ENCODE measurements at regions not wholly inside any gene's neighbourhood (a gene's known extent, or its start where the extent isn't known, plus 50 kb on each side); places are given as distances from the start of the nearest gene placed in this dataset.

- TF ChIP-seq ZNF677 (tag by site-specific recombination; IDR thresholded peaks at IDR 0.05), result no peak
- peak; percentile 38; the same call in 1 of the 2 replicates for TF ChIP-seq EGR2 (tag by site-specific recombination; IDR thresholded peaks at IDR 0.05; ENCODE audit: low read depth)
- Histone ChIP-seq H3K36me3 (ENCODE audit: control insufficient read depth in 2 of 2, insufficient read depth in 1 of 2, low read length in 2 of 2) (peaks cover 0 to 8% of the 10 kb centered on the region in 2 experiments; a peak in 1 of 3 replicates), H3K4me1 (ENCODE audit: control insufficient read depth, insufficient read depth, low read length) (no peaks in the 10 kb centered on the region), H3K9me3 (ENCODE audit: control insufficient read depth, insufficient read depth, low read depth, low read length) (no peaks in the 10 kb centered on the region), H3K4me3 (ENCODE audit: low read depth, low read length) (no peak overlapping the region), H3K27ac (ENCODE audit: extremely low read depth, low read depth, low read length) (no peak overlapping the region)
- POLR2A ChIA-PET, result no interaction called here
- CTCF ChIA-PET, result no interaction called here
Measured at GRCh38 chr11:71108013-71108865, 144.1 kb downstream of the SHANK2 start.

GRCh38 chr11:71106671-71107070 lies 145.7 kb downstream of the SHANK2 start:
- Histone ChIP-seq H3K4me3 (ENCODE audit: low read depth, low read length) (no peak overlapping the region), H3K36me3 (ENCODE audit: control insufficient read depth in 2 of 2, insufficient read depth in 1 of 2, low read length in 2 of 2) (peaks cover 0 to 8% of the 10 kb centered on the region in 2 experiments; a peak in 1 of 3 replicates), H3K4me1 (ENCODE audit: control insufficient read depth, insufficient read depth, low read length) (no peaks in the 10 kb centered on the region), H3K27ac (ENCODE audit: extremely low read depth, low read depth, low read length) (no peak overlapping the region), H3K9me3 (ENCODE audit: control insufficient read depth, insufficient read depth, low read depth, low read length) (no peaks in the 10 kb centered on the region)
- CTCF ChIA-PET, result no interaction called here
- POLR2A ChIA-PET, result no interaction called here
- no peak for TF ChIP-seq ZBTB11 (tag by site-specific recombination; conservative IDR thresholded peaks at IDR 0.05; ENCODE audit: low read depth)
- TF ChIP-seq ZNF843 (tag by site-specific recombination; IDR thresholded peaks at IDR 0.05), result no peak
- no peak for TF ChIP-seq ZNF121 (tag by site-specific recombination; IDR thresholded peaks at IDR 0.05)
- no peak for TF ChIP-seq ZNF341 (tag by site-specific recombination; IDR thresholded peaks at IDR 0.05; ENCODE audit: low read depth)
- no peak for TF ChIP-seq ZNF701 (tag by site-specific recombination; IDR thresholded peaks at IDR 0.05)
- TF ChIP-seq ZNF600 (tag by site-specific recombination; IDR thresholded peaks at IDR 0.05), result no peak
- TF ChIP-seq ZBTB8A (tag by site-specific recombination; IDR thresholded peaks at IDR 0.05), result no peak

- ChIA-PET CTCF (no interaction called here), POLR2A (no interaction called here)
- no peaks in the 10 kb centered on the region for H3K4me1 ChIP-seq (ENCODE audit: control insufficient read depth, insufficient read depth, low read length)
- no peak overlapping the region for H3K27ac ChIP-seq (ENCODE audit: extremely low read depth, low read depth, low read length)
- no peak overlapping the region for H3K4me3 ChIP-seq (ENCODE audit: low read depth, low read length)
- H3K36me3 ChIP-seq (ENCODE audit: control insufficient read depth in 2 of 2, insufficient read depth in 1 of 2, low read length in 2 of 2), result no peaks in the 10 kb centered on the region
- no peak for TF ChIP-seq SCRT1 (tag by site-specific recombination; IDR thresholded peaks at IDR 0.05; ENCODE audit: borderline replicate concordance)
- TF ChIP-seq ZIC2 (tag by site-specific recombination; IDR thresholded peaks at IDR 0.05), result 0 out of 2 replicates have a peak, but pooled peaks have one; percentile 21
- TF ChIP-seq ZNF837 (tag by site-specific recombination; IDR thresholded peaks at IDR 0.05), result no peak
- no peaks in the 10 kb centered on the region for H3K9me3 ChIP-seq (ENCODE audit: control insufficient read depth, insufficient read depth, low read depth, low read length)
Measured at GRCh38 chr11:71103266-71103665, 149.1 kb downstream of the SHANK2 start.

- H3K4me1 ChIP-seq (ENCODE audit: control insufficient read depth, insufficient read depth, low read length), result no peaks in the 10 kb centered on the region
- ChIA-PET POLR2A (no interaction called here), CTCF (no interaction called here)
- H3K4me3 ChIP-seq (ENCODE audit: low read depth, low read length), result no peak overlapping the region
- H3K9me3 ChIP-seq (ENCODE audit: control insufficient read depth, insufficient read depth, low read depth, low read length), result no peaks in the 10 kb centered on the region
- H3K27ac ChIP-seq (ENCODE audit: extremely low read depth, low read depth, low read length), result no peak overlapping the region
- peaks cover 0 to 6% of the 10 kb centered on the region in 2 experiments; a peak in 1 of 3 replicates for H3K36me3 ChIP-seq (ENCODE audit: control insufficient read depth in 2 of 2, insufficient read depth in 1 of 2, low read length in 2 of 2)
- TF ChIP-seq ZNF664 (tag by site-specific recombination; IDR thresholded peaks at IDR 0.05), result no peak
- TF ChIP-seq ZNF521 (tag by site-specific recombination; IDR thresholded peaks at IDR 0.05), result no peak
- no peak for TF ChIP-seq ZNF544 (tag by site-specific recombination; IDR thresholded peaks at IDR 0.05)
- TF ChIP-seq ZNF202 (tag by site-specific recombination; IDR thresholded peaks at IDR 0.05; ENCODE audit: borderline replicate concordance), result no peak
- TF ChIP-seq PRDM6 (tag by site-specific recombination; IDR thresholded peaks at IDR 0.05), result no peak
- no peak for TF ChIP-seq ZNF114 (tag by site-specific recombination; IDR thresholded peaks at IDR 0.05)
- no peak for TF ChIP-seq SCRT2 (tag by site-specific recombination; IDR thresholded peaks at IDR 0.05)
- TF ChIP-seq ZNF37A (tag by site-specific recombination; IDR thresholded peaks at IDR 0.05), result no peak
Measured at GRCh38 chr11:71102251-71102995, 150.0 kb downstream of the SHANK2 start.

Data from HEK293 (cell line).